A549 (cell line): ENCODE measurements at regions not wholly inside any gene's neighbourhood (a gene's known extent, or its start where the extent isn't known, plus 50 kb on each side); places are given as distances from the start of the nearest gene placed in this dataset.

Experiments used
- EP300 ChIP-seq, 2 experiments: fragments of >200 bp; sonication (Bioruptor Twin); formaldehyde crosslinking; IDR thresholded peaks; 2 replicates in 1 of 2; 3 replicates in 1 of 2; pipeline ENCODE4 v1.6.1; 2016 to 2017
- POLR2A ChIP-seq: IDR thresholded peaks from 2 replicates; pipeline ENCODE4 v1.6.1; 2012; ENCODE audit warnings: mild to moderate bottlenecking, low read length
- RFX5 ChIP-seq: fragments of 450-650 bp; IDR thresholded peaks from 2 replicates; pipeline ENCODE4 v1.7.1; 2014; ENCODE audit warnings: antibody characterized with exemption, mild to moderate bottlenecking, moderate library complexity
- RNF2 ChIP-seq: fragments of 200-600 bp; sonication (generic); IDR thresholded peaks from 2 replicates; pipeline ENCODE4 v1.6.1; 2016; ENCODE audit warnings: low read depth, mild to moderate bottlenecking, antibody characterized with exemption, moderate library complexity, borderline replicate concordance
- USF2 ChIP-seq: fragments of 450-650 bp; IDR thresholded peaks from 2 replicates; pipeline ENCODE4 v1.6.1; 2014; ENCODE audit warnings: antibody characterized with exemption

- TF ChIP-seq POLR2A (no peak), RNF2 (no peak), USF2 (no peak), EP300 (IDR thresholded peaks at IDR 0.05) (no peak), RFX5 (no peak)
Measured at GRCh38 chr1:4371849-4372248, 282.6 kb upstream of the AJAP1 start.
